ENCODE measurements at regions not wholly inside any gene's neighbourhood (a gene's known extent, or its start where the extent isn't known, plus 50 kb on each side); places are given as distances from the start of the nearest gene placed in this dataset.

GRCh38 chr17:5635949-5636348 is 51.6 kb upstream of the NLRP1 start:
- DNase-seq: no peak

GRCh38 chr17:5638596-5638995 is 54.3 kb upstream of the NLRP1 start:
- DNase-seq: no peak

- DNase-seq: no peak
Observed at GRCh38 chr17:5640726-5641125, 56.4 kb upstream of the NLRP1 start.

GRCh38 chr17:5642752-5643151 is 58.4 kb upstream of the NLRP1 start:
- DNase-seq: no peak

GRCh38 chr17:5644065-5644464 is 59.8 kb upstream of the NLRP1 start:
- DNase-seq: no peak

GRCh38 chr17:5651348-5651747 is 67.0 kb upstream of the NLRP1 start:
- no peak for DNase-seq

GRCh38 chr17:5661491-5662125 is 77.3 kb upstream of the NLRP1 start:
- DNase-seq: no peak

GRCh38 chr17:5662409-5663085 is 78.2 kb upstream of the NLRP1 start:
- DNase-seq: no peak

- no peak for DNase-seq
Observed at GRCh38 chr17:5665164-5665563, 80.9 kb upstream of the NLRP1 start.

GRCh38 chr17:5667871-5668270 is 83.6 kb upstream of the NLRP1 start:
- no peak for DNase-seq

GRCh38 chr17:5668557-5669138 is 84.3 kb upstream of the NLRP1 start:
- no peak for DNase-seq

GRCh38 chr17:5669191-5669590 is 84.9 kb upstream of the NLRP1 start:
- DNase-seq: no peak

- no peak for DNase-seq
Observed at GRCh38 chr17:5672141-5672540, 87.8 kb upstream of the NLRP1 start.

GRCh38 chr17:5672815-5673430 is 88.6 kb upstream of the NLRP1 start:
- no peak for DNase-seq

GRCh38 chr17:5675625-5676421 is 91.5 kb upstream of the NLRP1 start:
- no peak for DNase-seq

GRCh38 chr17:5677620-5678019 is 93.3 kb upstream of the NLRP1 start:
- DNase-seq: no peak

GRCh38 chr17:5678171-5678570 is 93.9 kb upstream of the NLRP1 start:
- no peak for DNase-seq

GRCh38 chr17:5680766-5681165 is 96.5 kb upstream of the NLRP1 start:
- no peak for DNase-seq

- DNase-seq: no peak
Observed at GRCh38 chr17:5683241-5683640, 98.9 kb upstream of the NLRP1 start.

GRCh38 chr17:5686074-5686635 is 101.8 kb upstream of the NLRP1 start:
- no peak for DNase-seq

GRCh38 chr17:5687646-5688045 is 103.3 kb upstream of the NLRP1 start:
- no peak for DNase-seq

GRCh38 chr17:5693821-5694220 is 109.5 kb upstream of the NLRP1 start:
- no peak for DNase-seq

- DNase-seq: no peak
Observed at GRCh38 chr17:5694551-5694950, 110.2 kb upstream of the NLRP1 start.

Data from KG1 (cell line).